PC-3 (cell line): ENCODE measurements at regions not wholly inside any gene's neighbourhood (a gene's known extent, or its start where the extent isn't known, plus 50 kb on each side); places are given as distances from the start of the nearest gene placed in this dataset.

Experiments used
- CTCF ChIP-seq: fragments of 300-600 bp; sonication (generic); conservative IDR thresholded peaks from 2 replicates; pipeline ENCODE4 v1.5.1; 2017; ENCODE audit warnings: antibody characterized with exemption, low read depth, mild to moderate bottlenecking, low read length
- EZH2 ChIP-seq: fragments of 300-600 bp; sonication (generic); IDR thresholded peaks from one replicate; pipeline ENCODE4 v1.6.1; 2017; ENCODE audit warnings: antibody characterized with exemption, mild to moderate bottlenecking, low read length; ENCODE audit not compliant: unreplicated experiment
- EZH2phosphoT487 ChIP-seq: fragments of 300-600 bp; sonication (generic); IDR thresholded peaks from 2 replicates; pipeline ENCODE4 v1.6.1; 2018; ENCODE audit warnings: mild to moderate bottlenecking, antibody characterized with exemption, low read length, borderline replicate concordance

GRCh38 chr3:66142079-66142478 is 78.7 kb upstream of the SLC25A26 start:
- TF ChIP-seq CTCF: no peak
- TF ChIP-seq EZH2: no peak
- TF ChIP-seq EZH2phosphoT487: no peak
